Colonic mucosa (tissue), 4 donors: ENCODE measurements at regions not wholly inside any gene's neighbourhood (a gene's known extent, or its start where the extent isn't known, plus 50 kb on each side); places are given as distances from the start of the nearest gene placed in this dataset.
"Not testable (repeated sequence)": the region's sequence is repeated elsewhere in the genome, so short reads cannot be mapped to it uniquely, and the experiment has no call there.

Experiments
- DNase-seq: peaks from one replicate; pipeline ENCODE4 v3.0.0-alpha.2; 2020
- H3K27ac ChIP-seq: fragments of 200-600 bp; one replicate; pipeline ENCODE4 v1.8.0; 2021
- H3K27me3 ChIP-seq: fragments of 200-600 bp; one replicate; pipeline ENCODE4 v1.8.0; 2021
- H3K36me3 ChIP-seq: fragments of 200-600 bp; one replicate; pipeline ENCODE4 v1.8.0; 2021
- H3K4me1 ChIP-seq: fragments of 200-600 bp; one replicate; pipeline ENCODE4 v1.8.0; 2021; ENCODE audit warnings: mild to moderate bottlenecking
- H3K4me3 ChIP-seq: fragments of 200-600 bp; one replicate; pipeline ENCODE4 v1.8.0; 2021
- H3K9ac ChIP-seq, 2 donors: one replicate each; pipeline ENCODE4 v1.7.0; 2013; ENCODE audit warnings: control low read depth in 2 of 2, low read depth in 2 of 2, low read length in 2 of 2
- H3K9me3 ChIP-seq: fragments of 200-600 bp; one replicate; pipeline ENCODE4 v1.8.0; 2021
- intact Hi-C: fragments of 100-400 bp; cut with DNase I; formaldehyde crosslinking; loops from one replicate; pipeline ENCODE4 v1.14.1; 2022
- TF ChIP-seq, protein P1 (sequence below): fragments of 200-600 bp; IDR thresholded peaks from one replicate; pipeline ENCODE4 v1.8.0; 2022; ENCODE audit warnings: antibody characterized with exemption, mild to moderate bottlenecking
- donor health status: healthy.
- donor health status: DM: no; HTN: no; CAD: no.
- donor health status: DM: no; HTN: no; CAD: no.

DNA sequence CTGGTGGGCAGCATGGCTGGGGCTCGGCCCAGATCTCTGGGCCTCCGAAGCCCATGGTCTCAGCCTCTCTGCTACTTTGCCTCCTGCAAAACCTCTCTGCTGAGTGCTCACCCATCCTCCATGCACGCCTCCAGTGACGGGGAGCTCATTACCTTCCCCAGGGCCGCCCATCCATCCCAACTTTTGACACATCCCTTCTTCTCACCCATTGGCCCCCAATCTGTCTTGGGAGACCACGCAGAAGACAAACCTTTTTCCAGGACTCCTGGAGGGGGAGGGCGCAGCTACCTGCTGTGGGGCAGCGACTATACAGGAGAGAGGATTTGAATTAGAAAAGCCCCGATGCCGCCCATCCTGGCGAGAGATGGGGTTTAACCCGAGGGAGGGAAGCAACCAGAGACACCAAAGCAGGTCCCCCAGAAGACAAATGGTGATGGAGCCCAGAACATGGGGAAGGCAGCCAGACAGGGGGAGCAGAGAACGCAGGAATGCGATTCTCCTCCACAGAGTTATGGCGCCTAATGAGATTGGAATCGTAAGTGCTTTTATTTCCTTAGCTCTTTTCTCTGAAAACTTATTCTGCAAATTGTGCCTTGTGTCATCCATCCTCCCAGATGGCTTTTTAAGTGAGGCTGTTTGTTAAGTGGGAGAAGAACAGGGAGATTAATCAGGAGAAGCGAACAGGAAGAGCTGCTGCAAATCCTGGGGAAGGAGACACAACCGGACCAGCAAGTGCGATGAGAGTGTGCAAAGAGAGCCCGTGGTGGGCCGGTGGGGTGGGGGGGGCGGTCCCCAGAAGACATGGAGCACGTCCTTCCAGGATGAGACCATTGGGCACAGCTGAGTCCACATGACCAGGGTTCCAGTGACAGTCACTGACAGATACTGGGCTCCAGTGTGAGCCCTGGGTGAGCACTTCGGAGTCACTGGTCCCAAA, 623.5 kb downstream of the MATN1 start:
- Histone ChIP-seq H3K27me3 (no peaks in the 10 kb centered on the region), H3K4me1 (no peaks in the 10 kb centered on the region), H3K9me3 (no peaks in the 10 kb centered on the region), H3K4me3 (no peak overlapping the region), H3K9ac (no peak overlapping the region), H3K36me3 (no peaks in the 10 kb centered on the region), H3K27ac (no peak overlapping the region)
- DNase-seq = no peak
- TF ChIP-seq, protein P1, sequence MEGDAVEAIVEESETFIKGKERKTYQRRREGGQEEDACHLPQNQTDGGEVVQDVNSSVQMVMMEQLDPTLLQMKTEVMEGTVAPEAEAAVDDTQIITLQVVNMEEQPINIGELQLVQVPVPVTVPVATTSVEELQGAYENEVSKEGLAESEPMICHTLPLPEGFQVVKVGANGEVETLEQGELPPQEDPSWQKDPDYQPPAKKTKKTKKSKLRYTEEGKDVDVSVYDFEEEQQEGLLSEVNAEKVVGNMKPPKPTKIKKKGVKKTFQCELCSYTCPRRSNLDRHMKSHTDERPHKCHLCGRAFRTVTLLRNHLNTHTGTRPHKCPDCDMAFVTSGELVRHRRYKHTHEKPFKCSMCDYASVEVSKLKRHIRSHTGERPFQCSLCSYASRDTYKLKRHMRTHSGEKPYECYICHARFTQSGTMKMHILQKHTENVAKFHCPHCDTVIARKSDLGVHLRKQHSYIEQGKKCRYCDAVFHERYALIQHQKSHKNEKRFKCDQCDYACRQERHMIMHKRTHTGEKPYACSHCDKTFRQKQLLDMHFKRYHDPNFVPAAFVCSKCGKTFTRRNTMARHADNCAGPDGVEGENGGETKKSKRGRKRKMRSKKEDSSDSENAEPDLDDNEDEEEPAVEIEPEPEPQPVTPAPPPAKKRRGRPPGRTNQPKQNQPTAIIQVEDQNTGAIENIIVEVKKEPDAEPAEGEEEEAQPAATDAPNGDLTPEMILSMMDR = no peak
- intact Hi-C loops = loop anchor here (5.0 kb wide), 1 partner anchor 48 kb away; no protein-coding TSS in a partner anchor

DNA sequence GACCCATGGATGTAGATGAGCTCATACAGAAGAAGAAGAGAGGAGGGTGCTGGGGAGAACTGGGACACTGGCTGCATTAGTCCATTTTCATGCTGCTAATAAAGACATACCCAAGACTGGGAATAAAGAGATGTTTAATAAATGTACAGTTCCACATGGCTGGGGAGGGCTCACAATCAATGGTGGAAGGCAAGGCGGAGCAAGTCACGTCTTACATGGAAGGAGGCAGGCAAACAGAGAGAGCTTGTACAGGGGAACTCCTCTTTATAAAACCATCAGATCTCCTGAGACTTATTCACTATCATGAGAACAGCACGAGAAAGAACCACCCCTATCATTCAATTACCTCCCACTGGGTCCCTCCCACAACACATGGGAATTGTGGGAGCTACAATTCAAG, 625.5 kb downstream of the MATN1 start:
- H3K27ac ChIP-seq, H3K9me3 ChIP-seq, DNase-seq, H3K9ac ChIP-seq, H3K4me1 ChIP-seq, H3K36me3 ChIP-seq, H3K27me3 ChIP-seq, intact Hi-C loops, H3K4me3 ChIP-seq: not testable (repeated sequence)

DNA sequence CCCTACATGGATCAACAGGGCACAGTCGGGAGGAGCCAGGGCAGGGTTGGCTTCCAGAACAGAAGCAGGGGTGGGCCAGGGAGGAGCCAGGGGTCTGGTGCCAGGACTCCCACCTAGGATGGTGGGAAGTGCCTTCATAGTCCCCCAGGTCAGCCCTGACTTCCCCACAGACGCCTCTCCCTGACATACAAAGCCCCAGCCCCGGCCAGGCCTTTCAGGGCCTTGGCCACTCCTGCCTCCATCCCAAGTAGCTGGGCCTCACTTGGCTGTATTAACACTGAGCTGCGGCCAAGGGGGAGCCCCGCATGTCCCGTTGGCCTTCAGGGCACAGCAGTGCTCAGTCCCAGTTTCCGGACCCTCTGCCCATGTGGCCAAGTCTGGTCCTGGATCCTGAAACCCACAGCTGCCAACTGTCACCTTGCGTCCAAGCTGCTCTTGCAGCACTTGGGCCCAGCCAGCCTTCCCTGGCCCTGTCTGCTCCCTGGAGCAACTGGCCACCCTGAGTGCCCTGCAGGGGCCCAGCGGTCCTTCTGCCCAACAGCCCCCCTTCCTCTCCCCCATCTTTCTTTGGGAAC, 627.8 kb downstream of the MATN1 start:
- TF ChIP-seq, protein P1 = no peak
- Histone ChIP-seq H3K36me3 (no peaks in the 10 kb centered on the region), H3K4me1 (no peaks in the 10 kb centered on the region), H3K4me3 (no peak overlapping the region), H3K27me3 (no peaks in the 10 kb centered on the region), H3K9me3 (no peaks in the 10 kb centered on the region), H3K27ac (no peak overlapping the region), H3K9ac (no peak overlapping the region)
- DNase-seq = no peak
- intact Hi-C loops = no loop called here

DNA sequence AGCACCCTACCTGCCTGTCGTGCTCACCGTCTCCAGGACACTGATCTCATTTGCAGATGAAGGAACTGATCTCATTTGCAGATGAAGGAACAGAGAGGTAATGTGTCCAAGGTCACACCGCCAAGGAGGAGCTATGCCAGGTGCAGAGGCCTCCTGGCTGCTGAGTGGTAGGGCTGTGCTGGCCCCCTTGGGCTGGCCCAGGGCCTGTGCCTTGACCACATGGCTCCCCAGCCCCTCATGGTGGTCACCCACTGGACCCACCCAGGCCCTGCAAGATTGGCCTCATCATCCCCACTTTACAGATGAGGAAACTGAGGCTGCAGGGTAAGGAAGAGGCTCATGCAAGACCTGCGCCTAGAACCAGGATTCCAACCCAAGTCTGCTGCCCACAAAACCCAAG, 628.3 kb downstream of the MATN1 start:
- H3K4me3 ChIP-seq = no peak overlapping the region
- H3K36me3 ChIP-seq = no peaks in the 10 kb centered on the region
- H3K27ac ChIP-seq = no peak overlapping the region
- TF ChIP-seq, protein P1 = no peak
- no peak for DNase-seq
- intact Hi-C loops = no loop called here
- H3K4me1 ChIP-seq = no peaks in the 10 kb centered on the region
- no peak overlapping the region for H3K9ac ChIP-seq
- no peaks in the 10 kb centered on the region for H3K27me3 ChIP-seq
- no peaks in the 10 kb centered on the region for H3K9me3 ChIP-seq

DNA sequence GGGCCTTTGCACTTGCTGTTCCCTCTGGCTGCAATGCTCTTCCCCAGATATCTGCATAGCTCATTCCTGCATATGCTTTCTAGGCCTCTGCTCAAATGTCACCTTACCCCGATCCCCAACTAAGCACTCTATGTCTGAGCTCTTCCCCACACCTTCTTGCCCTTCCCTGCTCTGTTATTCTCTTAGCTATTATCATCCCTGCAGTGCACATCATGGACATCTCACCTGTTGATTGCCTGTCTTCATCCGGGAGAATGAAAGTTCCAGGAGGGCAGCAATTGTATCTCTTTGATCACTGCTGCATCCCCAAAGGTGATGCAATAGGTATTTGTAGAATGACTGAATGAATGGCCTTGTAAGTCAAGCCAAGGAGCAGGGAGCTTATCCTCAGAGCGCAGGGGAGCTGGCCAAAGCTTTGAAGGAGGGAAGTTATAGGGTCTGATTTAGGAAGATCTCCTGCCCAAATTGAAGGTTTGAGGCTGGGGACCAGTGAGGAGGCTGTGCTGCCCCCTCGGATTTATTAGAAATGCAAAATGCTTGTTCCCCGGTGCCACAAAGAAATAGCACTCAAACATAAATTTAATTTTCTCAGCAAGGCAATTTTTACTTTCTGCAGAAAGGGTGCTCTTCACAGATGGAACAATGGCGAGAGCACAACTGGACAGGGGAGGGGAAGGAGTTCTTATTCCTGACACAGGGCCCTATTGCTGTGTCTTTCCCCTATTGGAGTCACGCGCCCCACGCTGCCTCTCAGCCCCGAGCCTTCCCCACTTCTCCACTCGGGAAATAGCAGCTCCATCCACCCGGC, 631.1 kb downstream of the MATN1 start:
- no peak overlapping the region for H3K27ac ChIP-seq
- H3K27me3 ChIP-seq = no peaks in the 10 kb centered on the region
- no peak overlapping the region for H3K4me3 ChIP-seq
- no peak for DNase-seq
- no peak overlapping the region for H3K9ac ChIP-seq
- intact Hi-C loops = no loop called here
- H3K36me3 ChIP-seq = no peaks in the 10 kb centered on the region
- no peaks in the 10 kb centered on the region for H3K9me3 ChIP-seq
- no peaks in the 10 kb centered on the region for H3K4me1 ChIP-seq
- TF ChIP-seq, protein P1 = no peak
